ENCODE measurements at regions not wholly inside any gene's neighbourhood (a gene's known extent, or its start where the extent isn't known, plus 50 kb on each side); places are given as distances from the start of the nearest gene placed in this dataset.
"Not testable (repeated sequence)": the region's sequence is repeated elsewhere in the genome, so short reads cannot be mapped to it uniquely, and the experiment has no call there.

DNA sequence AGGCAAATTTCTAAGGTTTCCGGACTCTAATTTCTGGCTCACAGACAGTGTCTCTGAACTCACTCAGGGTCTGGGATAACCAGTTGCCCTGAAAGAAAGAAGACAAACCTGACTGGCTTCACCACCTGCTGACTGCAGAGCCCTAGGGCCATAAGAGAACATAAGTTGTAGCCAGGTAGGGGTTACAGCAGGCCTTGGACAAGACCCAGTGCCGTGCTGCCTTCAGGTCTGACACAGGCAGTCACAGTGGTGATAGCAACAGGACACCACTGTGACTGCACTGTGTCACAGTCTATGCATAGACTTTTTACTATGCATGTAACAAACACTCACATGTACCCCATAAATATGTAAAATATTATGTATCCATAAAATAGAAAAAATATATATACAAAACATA, 508.5 kb downstream of the PID1 start:
- no peak overlapping the region for H3K4me3 ChIP-seq
- DNase-seq (ENCODE audit: low spot score): no peak

DNA sequence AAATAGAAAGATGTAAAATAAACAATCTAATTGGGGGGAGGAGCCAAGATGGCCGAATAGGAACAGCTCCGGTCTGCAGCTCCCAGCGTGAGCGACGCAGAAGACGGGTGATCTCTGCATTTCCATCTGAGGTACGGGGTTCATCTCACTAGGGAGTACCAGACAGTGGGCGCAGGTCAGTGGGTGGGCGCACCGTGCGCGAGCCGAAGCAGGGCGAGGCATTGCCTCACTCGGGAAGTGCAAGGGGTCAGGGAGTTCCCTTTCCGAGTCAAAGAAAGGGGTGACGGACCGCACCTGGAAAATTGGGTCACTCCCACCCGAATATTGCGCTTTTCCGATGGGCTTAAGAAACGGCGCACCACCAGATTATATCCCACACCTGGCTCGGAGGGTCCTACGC, 515.4 kb downstream of the PID1 start:
- not testable (repeated sequence) for DNase-seq (ENCODE audit: low spot score); H3K27ac ChIP-seq; H3K4me3 ChIP-seq

More for the DNA sequence above, 508.5 kb downstream of the PID1 start:
- TF ChIP-seq, protein P1, sequence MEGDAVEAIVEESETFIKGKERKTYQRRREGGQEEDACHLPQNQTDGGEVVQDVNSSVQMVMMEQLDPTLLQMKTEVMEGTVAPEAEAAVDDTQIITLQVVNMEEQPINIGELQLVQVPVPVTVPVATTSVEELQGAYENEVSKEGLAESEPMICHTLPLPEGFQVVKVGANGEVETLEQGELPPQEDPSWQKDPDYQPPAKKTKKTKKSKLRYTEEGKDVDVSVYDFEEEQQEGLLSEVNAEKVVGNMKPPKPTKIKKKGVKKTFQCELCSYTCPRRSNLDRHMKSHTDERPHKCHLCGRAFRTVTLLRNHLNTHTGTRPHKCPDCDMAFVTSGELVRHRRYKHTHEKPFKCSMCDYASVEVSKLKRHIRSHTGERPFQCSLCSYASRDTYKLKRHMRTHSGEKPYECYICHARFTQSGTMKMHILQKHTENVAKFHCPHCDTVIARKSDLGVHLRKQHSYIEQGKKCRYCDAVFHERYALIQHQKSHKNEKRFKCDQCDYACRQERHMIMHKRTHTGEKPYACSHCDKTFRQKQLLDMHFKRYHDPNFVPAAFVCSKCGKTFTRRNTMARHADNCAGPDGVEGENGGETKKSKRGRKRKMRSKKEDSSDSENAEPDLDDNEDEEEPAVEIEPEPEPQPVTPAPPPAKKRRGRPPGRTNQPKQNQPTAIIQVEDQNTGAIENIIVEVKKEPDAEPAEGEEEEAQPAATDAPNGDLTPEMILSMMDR (IDR thresholded peaks at IDR 0.05): no peak
- no peak overlapping the region for H3K27ac ChIP-seq

DNA sequence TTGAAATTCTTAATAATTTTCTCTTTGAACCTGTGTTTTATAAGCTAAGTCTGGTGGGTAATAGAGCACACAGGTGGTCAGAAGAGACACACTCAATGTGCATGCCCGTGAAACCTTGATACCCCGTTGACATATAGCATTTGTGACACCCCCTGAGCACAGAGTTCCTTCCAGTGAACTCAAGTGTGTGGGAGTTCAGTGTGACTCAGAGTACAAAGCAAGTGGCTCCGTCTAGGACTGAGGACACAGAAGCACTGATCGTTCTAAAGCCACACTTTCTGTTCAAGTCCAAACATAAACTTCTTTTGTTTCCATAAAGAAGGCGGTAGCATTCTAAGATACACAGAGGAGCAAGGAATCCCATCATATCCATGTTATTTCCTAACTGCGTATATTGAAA, 523.6 kb downstream of the PID1 start:
- TF ChIP-seq, protein P1 (IDR thresholded peaks at IDR 0.05): no peak
- no peak for DNase-seq (ENCODE audit: low spot score)
- Histone ChIP-seq H3K27ac (no peak overlapping the region), H3K4me3 (no peak overlapping the region)

DNA sequence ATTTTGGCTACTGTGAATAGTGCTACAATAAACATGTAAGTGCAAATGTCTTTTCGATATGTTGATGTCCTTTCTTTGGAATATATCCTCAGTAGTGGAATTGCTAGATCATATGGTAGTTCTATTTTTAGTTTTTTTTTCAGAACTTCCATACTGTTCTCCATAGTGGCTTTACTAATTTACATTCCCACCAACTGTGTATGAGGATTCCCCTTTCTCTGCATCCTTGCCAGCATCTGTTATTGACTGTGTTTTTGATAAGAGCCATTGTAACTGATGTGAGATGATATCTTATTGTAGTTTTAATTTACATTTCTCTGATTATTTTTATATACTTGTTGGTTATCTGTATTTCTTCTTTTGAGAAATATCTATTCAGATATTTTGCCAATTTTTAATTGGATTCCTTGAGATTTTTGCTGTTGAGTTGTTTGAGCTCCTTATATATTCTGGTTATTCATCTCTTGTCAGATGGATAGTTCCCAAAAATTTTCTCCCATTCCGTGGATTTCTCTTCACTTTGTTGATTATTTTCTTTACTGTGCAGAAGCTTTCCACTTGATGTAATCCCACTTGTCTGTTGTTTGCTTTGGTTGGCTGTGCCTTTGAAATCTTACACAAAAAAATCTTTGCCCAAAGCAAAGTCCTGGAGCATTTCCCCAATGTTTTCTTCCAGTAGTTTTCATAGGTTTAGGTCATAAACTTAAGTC, 532.3 kb downstream of the PID1 start:
- DNase-seq (ENCODE audit: low spot score): no peak
- TF ChIP-seq, protein P1 (IDR thresholded peaks at IDR 0.05): no peak

DNA sequence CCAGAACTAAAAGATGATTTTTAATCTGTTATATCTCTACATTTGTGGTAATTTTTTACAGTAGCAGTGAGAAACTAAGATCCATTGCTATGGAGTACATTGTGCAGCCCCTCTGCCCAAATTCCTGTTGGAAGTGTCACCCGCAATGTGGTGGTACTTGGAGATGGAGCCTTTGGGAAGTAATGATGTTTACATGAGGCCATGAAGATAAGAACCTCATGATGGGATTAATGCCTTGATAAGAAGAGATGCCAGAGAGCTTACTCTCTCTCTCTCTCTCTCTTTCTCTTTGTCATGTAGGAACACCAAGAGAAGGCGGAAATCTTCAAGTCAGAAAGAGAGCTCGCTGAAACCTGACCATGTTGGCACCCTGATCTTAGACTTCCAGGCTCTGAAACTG, 535.4 kb downstream of the PID1 start:
- no peak overlapping the region for H3K27ac ChIP-seq

More for the DNA sequence above, 532.3 kb downstream of the PID1 start:
- H3K4me3 ChIP-seq: no peak overlapping the region
- H3K27ac ChIP-seq: no peak overlapping the region

DNA sequence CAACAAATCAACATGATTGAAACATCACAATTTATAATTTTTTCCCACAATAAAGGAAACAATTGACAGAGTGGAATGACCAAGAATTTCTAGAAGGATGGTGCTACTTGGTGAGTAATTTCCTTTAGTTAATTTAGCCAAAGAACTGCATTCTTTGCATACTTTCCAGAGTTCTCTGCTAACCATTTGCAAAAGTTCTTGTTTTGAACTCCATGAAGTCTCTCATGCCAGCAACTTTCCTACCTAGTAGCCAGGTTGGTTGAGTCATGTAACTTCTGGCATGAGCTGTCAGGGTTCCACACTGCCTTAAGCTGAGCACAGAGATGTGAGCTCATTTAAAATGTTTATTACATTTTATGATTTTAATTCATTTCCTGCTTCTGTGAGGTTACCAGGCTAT, 539.6 kb downstream of the PID1 start:
- no peak for DNase-seq (ENCODE audit: low spot score)
- TF ChIP-seq, protein P1 (IDR thresholded peaks at IDR 0.05): no peak
- no peak overlapping the region for H3K27ac ChIP-seq

More for the DNA sequence above, 535.4 kb downstream of the PID1 start:
- H3K4me3 ChIP-seq: no peak overlapping the region
- TF ChIP-seq, protein P1 (IDR thresholded peaks at IDR 0.05): no peak
- no peak for DNase-seq (ENCODE audit: low spot score)

DNA sequence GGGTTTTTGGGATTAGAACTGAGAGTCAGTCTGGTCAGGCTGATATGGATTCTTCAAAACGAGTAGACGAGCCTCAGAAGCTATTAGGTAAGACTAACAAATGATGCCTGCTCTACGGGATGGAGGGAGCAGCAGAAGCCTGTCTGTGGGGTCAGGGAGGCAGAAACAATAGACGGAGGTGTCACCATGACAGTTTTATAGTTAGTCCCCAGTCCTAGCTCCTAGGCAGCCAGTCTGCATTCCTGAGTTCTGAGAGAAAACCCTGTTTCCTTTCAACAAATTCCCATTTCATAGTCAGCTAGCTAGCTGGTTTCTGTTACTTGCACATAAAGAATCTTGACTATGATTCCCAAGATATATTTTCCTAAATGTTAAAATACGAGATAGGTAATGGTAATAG, 542.1 kb downstream of the PID1 start:
- TF ChIP-seq, protein P1 (IDR thresholded peaks at IDR 0.05): no peak
- DNase-seq (ENCODE audit: low spot score): no peak
- no peak overlapping the region for H3K4me3 ChIP-seq
- H3K27ac ChIP-seq: no peak overlapping the region

More for the DNA sequence above, 539.6 kb downstream of the PID1 start:
- no peak overlapping the region for H3K4me3 ChIP-seq
